ENCODE measurements at regions not wholly inside any gene's neighbourhood (a gene's known extent, or its start where the extent isn't known, plus 50 kb on each side); places are given as distances from the start of the nearest gene placed in this dataset.
A peak's percentile ranks its signal among the peaks of the same experiment; 100 is the strongest.

DNA sequence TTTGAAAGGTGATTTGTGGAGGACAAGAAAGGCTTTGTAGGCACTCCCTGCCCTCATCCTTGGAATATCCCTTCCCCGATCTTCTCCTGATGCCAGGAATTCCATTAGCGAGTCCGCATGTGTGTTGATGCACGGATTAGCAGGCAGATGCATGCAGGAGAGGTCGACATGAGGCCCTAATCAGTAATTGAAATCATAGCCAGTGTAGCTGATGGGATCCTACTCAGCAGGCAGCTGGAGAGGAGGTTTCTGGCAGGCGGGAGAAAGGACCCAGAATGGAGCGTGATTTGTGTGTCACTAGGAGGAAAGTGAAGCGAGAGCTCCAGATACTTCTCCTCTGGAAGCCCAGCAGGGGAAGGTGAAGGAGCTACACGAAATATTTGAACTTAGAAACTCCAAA, 196.3 kb upstream of the CDH11 start:
- no peak overlapping the region for H3K4me3 ChIP-seq (replicated peaks in 1 of 2; ENCODE audit: low read depth in 2 of 2, low read length in 2 of 2)
- TF ChIP-seq CTCF (IDR thresholded peaks at IDR 0.05; ENCODE audit: low read depth, low read length): no peak
- no peak for DNase-seq (ENCODE audit: low read depth in 2 of 2)

DNA sequence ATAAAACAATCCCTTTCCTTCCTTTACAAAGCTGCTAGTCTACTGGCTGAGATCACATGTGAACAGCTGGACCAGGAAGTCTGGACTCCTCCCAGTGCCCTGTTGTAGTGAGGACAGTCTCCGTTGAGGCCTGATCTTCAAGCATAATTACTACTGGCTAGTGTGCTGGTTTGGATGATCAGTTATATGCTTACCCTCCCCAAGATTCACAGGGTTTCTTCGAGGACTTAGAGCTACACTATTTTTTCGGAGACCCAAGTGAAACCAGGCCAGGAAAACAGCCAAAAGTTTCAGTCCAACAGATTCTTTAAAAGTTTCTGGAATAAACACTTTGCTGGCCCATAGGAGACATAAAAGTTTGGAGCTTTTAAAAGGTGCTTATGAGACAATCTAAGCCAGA, 194.9 kb upstream of the CDH11 start:
- no peak for DNase-seq (ENCODE audit: low read depth in 2 of 2)
- no peak overlapping the region for H3K4me3 ChIP-seq (replicated peaks in 1 of 2; ENCODE audit: low read depth in 2 of 2, low read length in 2 of 2)
- TF ChIP-seq CTCF (IDR thresholded peaks at IDR 0.05; ENCODE audit: low read depth, low read length): no peak

- peak; percentile 12 to 69 for DNase-seq (ENCODE audit: low read depth in 2 of 2)
- no peak for TF ChIP-seq CTCF (IDR thresholded peaks at IDR 0.05; ENCODE audit: low read depth, low read length)
- no peak overlapping the region for H3K4me3 ChIP-seq (replicated peaks in 1 of 2; ENCODE audit: low read depth in 2 of 2, low read length in 2 of 2)
These were observed 193.4 kb upstream of the CDH11 start for GRCh38 chr16:65315081-65315780.

DNA sequence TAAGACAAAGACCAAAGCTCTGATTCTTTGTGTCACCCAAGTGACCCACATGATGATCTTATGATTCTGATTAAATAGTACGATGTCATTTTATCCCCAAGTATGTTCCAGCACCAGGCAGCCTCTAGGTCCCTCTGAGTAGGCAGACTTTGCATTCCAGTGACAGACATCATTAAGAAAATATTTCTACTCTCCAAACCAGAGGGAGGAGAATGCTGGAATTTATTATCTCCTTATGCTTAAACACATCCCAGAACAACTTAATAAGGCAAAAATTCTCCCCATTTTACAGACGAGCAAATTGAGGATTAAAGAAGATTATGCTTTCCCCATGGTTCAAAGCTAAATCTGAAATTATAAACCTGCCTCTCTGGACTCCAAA, 192.8 kb upstream of the CDH11 start:
- no peak for TF ChIP-seq CTCF (IDR thresholded peaks at IDR 0.05; ENCODE audit: low read depth, low read length)
- no peak overlapping the region for H3K4me3 ChIP-seq (replicated peaks in 1 of 2; ENCODE audit: low read depth in 2 of 2, low read length in 2 of 2)
- peak in 1 of 2 donors; percentile 42 for DNase-seq (ENCODE audit: low read depth in 2 of 2)

GRCh38 chr16:65313936-65314626, 192.2 kb upstream of the CDH11 start:
- peak in 1 of 2 donors; percentile 6 for DNase-seq (ENCODE audit: low read depth in 2 of 2)
- H3K4me3 ChIP-seq (replicated peaks in 1 of 2; ENCODE audit: low read depth in 2 of 2, low read length in 2 of 2): no peak overlapping the region
- TF ChIP-seq CTCF (IDR thresholded peaks at IDR 0.05; ENCODE audit: low read depth, low read length): no peak

- DNase-seq (ENCODE audit: low read depth in 2 of 2): peak; percentile 41 to 72
- H3K4me3 ChIP-seq (replicated peaks in 1 of 2; ENCODE audit: low read depth in 2 of 2, low read length in 2 of 2): no peak overlapping the region
- no peak for TF ChIP-seq CTCF (IDR thresholded peaks at IDR 0.05; ENCODE audit: low read depth, low read length)
These were observed 190.9 kb upstream of the CDH11 start for GRCh38 chr16:65312795-65313194.

All from cardiac fibroblast (primary cell).